Testis (tissue), 2 donors: ENCODE measurements at regions not wholly inside any gene's neighbourhood (a gene's known extent, or its start where the extent isn't known, plus 50 kb on each side); places are given as distances from the start of the nearest gene placed in this dataset.

Experiments used
- POLR2A ChIP-seq: fragments of 450-650 bp; IDR thresholded peaks from one replicate; pipeline ENCODE4 v1.6.1; 2017; ENCODE audit warnings: antibody characterized with exemption, mild to moderate bottlenecking, moderate library complexity
- TF ChIP-seq, protein P1 (sequence below), 3 experiments: fragments of 450-650 bp in 2 of 3; fragments of 200-600 bp in 1 of 3; sonication (generic) in 1 of 3; IDR thresholded peaks; one replicate each; pipeline ENCODE4 v1.5.1; 2016 to 2019; ENCODE audit warnings: antibody characterized with exemption in 3 of 3, mild to moderate bottlenecking in 2 of 3, moderate library complexity in 1 of 3

DNA sequence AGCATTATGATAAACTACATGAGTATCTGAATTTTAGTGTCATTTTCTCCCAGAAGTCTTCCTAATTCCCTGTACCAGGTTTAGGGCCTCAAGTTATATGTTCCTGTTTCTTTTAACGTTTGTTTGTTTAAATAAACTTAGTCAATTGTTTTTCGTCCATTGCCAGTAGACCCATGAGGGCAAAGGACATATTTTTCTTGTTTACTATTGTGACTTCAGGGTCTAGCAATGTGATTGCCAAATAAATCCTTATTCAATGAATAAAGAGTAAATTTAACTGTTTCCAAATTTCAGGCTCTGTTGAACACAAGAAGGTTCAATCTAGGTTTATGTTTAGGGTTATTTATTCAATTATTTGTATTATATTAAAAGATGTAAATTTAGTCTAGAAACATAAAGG, 391.6 kb upstream of the MGAT4C start:
- TF ChIP-seq, protein P1, sequence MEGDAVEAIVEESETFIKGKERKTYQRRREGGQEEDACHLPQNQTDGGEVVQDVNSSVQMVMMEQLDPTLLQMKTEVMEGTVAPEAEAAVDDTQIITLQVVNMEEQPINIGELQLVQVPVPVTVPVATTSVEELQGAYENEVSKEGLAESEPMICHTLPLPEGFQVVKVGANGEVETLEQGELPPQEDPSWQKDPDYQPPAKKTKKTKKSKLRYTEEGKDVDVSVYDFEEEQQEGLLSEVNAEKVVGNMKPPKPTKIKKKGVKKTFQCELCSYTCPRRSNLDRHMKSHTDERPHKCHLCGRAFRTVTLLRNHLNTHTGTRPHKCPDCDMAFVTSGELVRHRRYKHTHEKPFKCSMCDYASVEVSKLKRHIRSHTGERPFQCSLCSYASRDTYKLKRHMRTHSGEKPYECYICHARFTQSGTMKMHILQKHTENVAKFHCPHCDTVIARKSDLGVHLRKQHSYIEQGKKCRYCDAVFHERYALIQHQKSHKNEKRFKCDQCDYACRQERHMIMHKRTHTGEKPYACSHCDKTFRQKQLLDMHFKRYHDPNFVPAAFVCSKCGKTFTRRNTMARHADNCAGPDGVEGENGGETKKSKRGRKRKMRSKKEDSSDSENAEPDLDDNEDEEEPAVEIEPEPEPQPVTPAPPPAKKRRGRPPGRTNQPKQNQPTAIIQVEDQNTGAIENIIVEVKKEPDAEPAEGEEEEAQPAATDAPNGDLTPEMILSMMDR (IDR thresholded peaks at IDR 0.05), result no peak
- TF ChIP-seq POLR2A, result no peak
